ENCODE measurements at regions not wholly inside any gene's neighbourhood (a gene's known extent, or its start where the extent isn't known, plus 50 kb on each side); places are given as distances from the start of the nearest gene placed in this dataset.

DNA sequence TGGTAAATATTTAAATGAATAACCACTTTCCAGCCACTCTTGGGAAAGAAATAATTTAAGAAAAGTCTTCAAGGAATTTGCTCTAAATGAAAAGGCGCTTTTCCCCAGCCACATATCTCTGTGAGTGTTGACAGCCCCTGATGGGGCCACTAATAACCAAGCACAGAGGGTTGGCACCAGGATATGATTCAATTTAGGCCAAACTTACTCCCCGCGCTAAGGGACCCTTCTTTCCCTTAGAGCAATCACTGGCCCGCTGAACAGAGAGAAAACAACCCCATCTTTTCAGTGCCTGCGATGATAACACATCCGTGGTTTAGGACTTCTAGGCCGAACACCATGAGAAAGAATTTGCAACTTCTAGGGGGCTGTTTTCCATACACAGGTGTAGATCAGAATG, 310.8 kb downstream of the EIPR1 start:
- no peak for ATAC-seq
- TF ChIP-seq TCF4 (CRISPR knock-in tag; IDR thresholded peaks at IDR 0.05; ENCODE audit: borderline replicate concordance): no peak
- TF ChIP-seq ESRRG (CRISPR knock-in tag; IDR thresholded peaks at IDR 0.05): no peak
- no peak for TF ChIP-seq ZFP3 (CRISPR knock-in tag; IDR thresholded peaks at IDR 0.05)
- no peak for TF ChIP-seq ZFP30 (CRISPR knock-in tag; IDR thresholded peaks at IDR 0.05)
- no peak for TF ChIP-seq BACH2 (CRISPR knock-in tag; IDR thresholded peaks at IDR 0.05; ENCODE audit: borderline replicate concordance)
- TF ChIP-seq OSR1 (CRISPR knock-in tag; IDR thresholded peaks at IDR 0.05): no peak
- TF ChIP-seq, protein P1, sequence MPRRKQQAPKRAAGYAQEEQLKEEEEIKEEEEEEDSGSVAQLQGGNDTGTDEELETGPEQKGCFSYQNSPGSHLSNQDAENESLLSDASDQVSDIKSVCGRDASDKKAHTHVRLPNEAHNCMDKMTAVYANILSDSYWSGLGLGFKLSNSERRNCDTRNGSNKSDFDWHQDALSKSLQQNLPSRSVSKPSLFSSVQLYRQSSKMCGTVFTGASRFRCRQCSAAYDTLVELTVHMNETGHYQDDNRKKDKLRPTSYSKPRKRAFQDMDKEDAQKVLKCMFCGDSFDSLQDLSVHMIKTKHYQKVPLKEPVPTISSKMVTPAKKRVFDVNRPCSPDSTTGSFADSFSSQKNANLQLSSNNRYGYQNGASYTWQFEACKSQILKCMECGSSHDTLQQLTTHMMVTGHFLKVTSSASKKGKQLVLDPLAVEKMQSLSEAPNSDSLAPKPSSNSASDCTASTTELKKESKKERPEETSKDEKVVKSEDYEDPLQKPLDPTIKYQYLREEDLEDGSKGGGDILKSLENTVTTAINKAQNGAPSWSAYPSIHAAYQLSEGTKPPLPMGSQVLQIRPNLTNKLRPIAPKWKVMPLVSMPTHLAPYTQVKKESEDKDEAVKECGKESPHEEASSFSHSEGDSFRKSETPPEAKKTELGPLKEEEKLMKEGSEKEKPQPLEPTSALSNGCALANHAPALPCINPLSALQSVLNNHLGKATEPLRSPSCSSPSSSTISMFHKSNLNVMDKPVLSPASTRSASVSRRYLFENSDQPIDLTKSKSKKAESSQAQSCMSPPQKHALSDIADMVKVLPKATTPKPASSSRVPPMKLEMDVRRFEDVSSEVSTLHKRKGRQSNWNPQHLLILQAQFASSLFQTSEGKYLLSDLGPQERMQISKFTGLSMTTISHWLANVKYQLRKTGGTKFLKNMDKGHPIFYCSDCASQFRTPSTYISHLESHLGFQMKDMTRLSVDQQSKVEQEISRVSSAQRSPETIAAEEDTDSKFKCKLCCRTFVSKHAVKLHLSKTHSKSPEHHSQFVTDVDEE (CRISPR knock-in tag; IDR thresholded peaks at IDR 0.05): no peak
- TF ChIP-seq ZNF565 (CRISPR knock-in tag; conservative IDR thresholded peaks at IDR 0.05; ENCODE audit: low read depth): no peak
- TF ChIP-seq, protein P2, sequence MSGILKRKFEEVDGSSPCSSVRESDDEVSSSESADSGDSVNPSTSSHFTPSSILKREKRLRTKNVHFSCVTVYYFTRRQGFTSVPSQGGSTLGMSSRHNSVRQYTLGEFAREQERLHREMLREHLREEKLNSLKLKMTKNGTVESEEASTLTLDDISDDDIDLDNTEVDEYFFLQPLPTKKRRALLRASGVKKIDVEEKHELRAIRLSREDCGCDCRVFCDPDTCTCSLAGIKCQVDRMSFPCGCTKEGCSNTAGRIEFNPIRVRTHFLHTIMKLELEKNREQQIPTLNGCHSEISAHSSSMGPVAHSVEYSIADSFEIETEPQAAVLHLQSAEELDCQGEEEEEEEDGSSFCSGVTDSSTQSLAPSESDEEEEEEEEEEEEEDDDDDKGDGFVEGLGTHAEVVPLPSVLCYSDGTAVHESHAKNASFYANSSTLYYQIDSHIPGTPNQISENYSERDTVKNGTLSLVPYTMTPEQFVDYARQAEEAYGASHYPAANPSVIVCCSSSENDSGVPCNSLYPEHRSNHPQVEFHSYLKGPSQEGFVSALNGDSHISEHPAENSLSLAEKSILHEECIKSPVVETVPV (CRISPR knock-in tag; IDR thresholded peaks at IDR 0.05): no peak
- TF ChIP-seq ZC3H10 (CRISPR knock-in tag; IDR thresholded peaks at IDR 0.05): no peak
- TF ChIP-seq GLIS3 (CRISPR knock-in tag; IDR thresholded peaks at IDR 0.05): no peak
- no peak for TF ChIP-seq ARNTL (CRISPR knock-in tag; IDR thresholded peaks at IDR 0.05; ENCODE audit: borderline replicate concordance, low read depth)
- no peak for TF ChIP-seq TOX (CRISPR knock-in tag; IDR thresholded peaks at IDR 0.05; ENCODE audit: borderline replicate concordance)
- TF ChIP-seq ZNF70 (CRISPR knock-in tag; IDR thresholded peaks at IDR 0.05): no peak
- TF ChIP-seq, protein P3, sequence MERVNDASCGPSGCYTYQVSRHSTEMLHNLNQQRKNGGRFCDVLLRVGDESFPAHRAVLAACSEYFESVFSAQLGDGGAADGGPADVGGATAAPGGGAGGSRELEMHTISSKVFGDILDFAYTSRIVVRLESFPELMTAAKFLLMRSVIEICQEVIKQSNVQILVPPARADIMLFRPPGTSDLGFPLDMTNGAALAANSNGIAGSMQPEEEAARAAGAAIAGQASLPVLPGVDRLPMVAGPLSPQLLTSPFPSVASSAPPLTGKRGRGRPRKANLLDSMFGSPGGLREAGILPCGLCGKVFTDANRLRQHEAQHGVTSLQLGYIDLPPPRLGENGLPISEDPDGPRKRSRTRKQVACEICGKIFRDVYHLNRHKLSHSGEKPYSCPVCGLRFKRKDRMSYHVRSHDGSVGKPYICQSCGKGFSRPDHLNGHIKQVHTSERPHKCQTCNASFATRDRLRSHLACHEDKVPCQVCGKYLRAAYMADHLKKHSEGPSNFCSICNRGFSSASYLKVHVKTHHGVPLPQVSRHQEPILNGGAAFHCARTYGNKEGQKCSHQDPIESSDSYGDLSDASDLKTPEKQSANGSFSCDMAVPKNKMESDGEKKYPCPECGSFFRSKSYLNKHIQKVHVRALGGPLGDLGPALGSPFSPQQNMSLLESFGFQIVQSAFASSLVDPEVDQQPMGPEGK (CRISPR knock-in tag; IDR thresholded peaks at IDR 0.05; ENCODE audit: borderline replicate concordance): no peak
- TF ChIP-seq CSDC2 (CRISPR knock-in tag; IDR thresholded peaks at IDR 0.05): no peak

DNA sequence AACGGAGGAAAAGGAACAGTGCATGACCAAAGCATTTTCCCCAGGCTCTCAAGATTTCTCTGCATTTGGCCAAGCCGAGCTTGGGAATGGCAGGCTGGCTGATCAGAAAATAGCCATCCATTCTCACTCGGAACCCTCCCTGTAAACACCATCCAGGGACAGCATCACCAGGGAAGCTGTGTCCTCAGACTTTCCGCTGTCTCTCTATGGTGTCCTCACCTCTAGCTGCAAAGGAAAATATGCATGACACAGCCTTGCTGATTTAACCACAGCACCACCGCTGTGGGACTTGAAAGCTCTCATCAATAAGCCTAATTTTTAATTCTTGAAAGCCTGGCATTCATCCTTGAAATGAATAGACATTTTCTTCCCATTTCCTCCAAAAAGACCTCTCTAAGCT, 311.7 kb downstream of the EIPR1 start:
- no peak for ATAC-seq
- TF ChIP-seq, protein P1 (CRISPR knock-in tag; IDR thresholded peaks at IDR 0.05): no peak
- TF ChIP-seq ZNF8 (CRISPR knock-in tag; IDR thresholded peaks at IDR 0.05) (no peak), ZFP30 (CRISPR knock-in tag; IDR thresholded peaks at IDR 0.05) (no peak), ESRRG (CRISPR knock-in tag; IDR thresholded peaks at IDR 0.05) (no peak), BACH2 (CRISPR knock-in tag; IDR thresholded peaks at IDR 0.05; ENCODE audit: borderline replicate concordance) (no peak), ISL1 (CRISPR knock-in tag; IDR thresholded peaks at IDR 0.05) (no peak), ZFP3 (CRISPR knock-in tag; IDR thresholded peaks at IDR 0.05) (no peak), TCF4 (CRISPR knock-in tag; IDR thresholded peaks at IDR 0.05; ENCODE audit: borderline replicate concordance) (no peak), ZNF70 (CRISPR knock-in tag; IDR thresholded peaks at IDR 0.05) (no peak), SNAI2 (CRISPR knock-in tag; IDR thresholded peaks at IDR 0.05) (no peak), ZC3H10 (CRISPR knock-in tag; IDR thresholded peaks at IDR 0.05) (no peak), ZNF565 (CRISPR knock-in tag; conservative IDR thresholded peaks at IDR 0.05; ENCODE audit: low read depth) (no peak), ARNTL (CRISPR knock-in tag; IDR thresholded peaks at IDR 0.05; ENCODE audit: borderline replicate concordance, low read depth) (no peak), GLIS3 (CRISPR knock-in tag; IDR thresholded peaks at IDR 0.05) (no peak)
- TF ChIP-seq, protein P3 (CRISPR knock-in tag; IDR thresholded peaks at IDR 0.05; ENCODE audit: borderline replicate concordance): no peak
- TF ChIP-seq, protein P4, sequence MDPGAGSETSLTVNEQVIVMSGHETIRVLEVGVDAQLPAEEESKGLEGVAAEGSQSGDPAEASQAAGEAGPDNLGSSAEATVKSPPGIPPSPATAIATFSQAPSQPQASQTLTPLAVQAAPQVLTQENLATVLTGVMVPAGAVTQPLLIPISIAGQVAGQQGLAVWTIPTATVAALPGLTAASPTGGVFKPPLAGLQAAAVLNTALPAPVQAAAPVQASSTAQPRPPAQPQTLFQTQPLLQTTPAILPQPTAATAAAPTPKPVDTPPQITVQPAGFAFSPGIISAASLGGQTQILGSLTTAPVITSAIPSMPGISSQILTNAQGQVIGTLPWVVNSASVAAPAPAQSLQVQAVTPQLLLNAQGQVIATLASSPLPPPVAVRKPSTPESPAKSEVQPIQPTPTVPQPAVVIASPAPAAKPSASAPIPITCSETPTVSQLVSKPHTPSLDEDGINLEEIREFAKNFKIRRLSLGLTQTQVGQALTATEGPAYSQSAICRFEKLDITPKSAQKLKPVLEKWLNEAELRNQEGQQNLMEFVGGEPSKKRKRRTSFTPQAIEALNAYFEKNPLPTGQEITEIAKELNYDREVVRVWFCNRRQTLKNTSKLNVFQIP (CRISPR knock-in tag; IDR thresholded peaks at IDR 0.05; ENCODE audit: borderline replicate concordance, low read depth): no peak

All from SK-N-SH treated with all-trans-retinoic acid at 6 μM for 48 hours (cell line).